ENCODE measurements at regions not wholly inside any gene's neighbourhood (a gene's known extent, or its start where the extent isn't known, plus 50 kb on each side); places are given as distances from the start of the nearest gene placed in this dataset.

DNA sequence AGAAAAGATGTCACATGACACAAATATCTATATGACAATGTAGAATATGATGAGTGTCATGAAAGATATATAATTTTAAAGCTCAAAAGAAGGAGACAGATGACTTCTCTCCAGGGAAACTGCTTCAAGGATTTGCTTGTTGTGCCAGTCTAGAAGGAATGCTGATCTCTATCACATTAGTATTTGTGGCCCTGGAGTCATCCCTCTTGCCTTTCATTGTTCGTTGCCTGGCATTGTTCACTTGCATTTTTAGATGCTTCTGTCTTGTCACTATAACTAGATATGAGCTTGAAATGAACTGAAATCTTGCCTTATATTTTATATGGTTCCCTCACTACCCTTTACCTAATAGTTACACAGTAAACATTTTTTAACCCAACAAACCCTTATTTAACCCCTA, 207.5 kb downstream of the ZNF608 start:
- POLR2A ChIA-PET = no interaction called here
- in situ Hi-C loops (cut with HindIII; ENCODE audit: extremely low pct_ligation_motif_present, low pct_unique_long_range_greater_than_20kb) = no loop called here

More for the DNA sequence above, 207.5 kb downstream of the ZNF608 start:
- 5% methylated on average over 1 of the region's 1 CpG for WGBS (ENCODE audit: low lambda C conversion rate)
- intact Hi-C loops (cut with micrococcal nuclease; ENCODE audit: unreplicated experiment) = no loop called here
- ATAC-seq (no peak), DNase-seq (ENCODE audit: low spot score) (no peak), FAIRE-seq (no peak)
- CTCF ChIA-PET (ENCODE audit: low intra/inter-chr PET ratio, low total read pairs) = no interaction called here
- no peaks in the 10 kb centered on the region for H3K36me3 ChIP-seq (replicated peaks in 1 of 2; ENCODE audit: control insufficient read depth in 1 of 2, insufficient read depth in 2 of 2, low read length in 2 of 2)
- no peaks in the 10 kb centered on the region for H3K79me2 ChIP-seq (ENCODE audit: insufficient read depth, low read length)
- no peaks in the 10 kb centered on the region for H4K20me1 ChIP-seq (ENCODE audit: insufficient read depth, low read length)
- no peak overlapping the region for H3K4me3 ChIP-seq (replicated peaks in 1 of 3; ENCODE audit: insufficient read depth in 1 of 3, low read depth in 2 of 3, low read length in 3 of 3)
- H2AFZ ChIP-seq (ENCODE audit: low read length) = no peak overlapping the region
- TF ChIP-seq, protein P1, sequence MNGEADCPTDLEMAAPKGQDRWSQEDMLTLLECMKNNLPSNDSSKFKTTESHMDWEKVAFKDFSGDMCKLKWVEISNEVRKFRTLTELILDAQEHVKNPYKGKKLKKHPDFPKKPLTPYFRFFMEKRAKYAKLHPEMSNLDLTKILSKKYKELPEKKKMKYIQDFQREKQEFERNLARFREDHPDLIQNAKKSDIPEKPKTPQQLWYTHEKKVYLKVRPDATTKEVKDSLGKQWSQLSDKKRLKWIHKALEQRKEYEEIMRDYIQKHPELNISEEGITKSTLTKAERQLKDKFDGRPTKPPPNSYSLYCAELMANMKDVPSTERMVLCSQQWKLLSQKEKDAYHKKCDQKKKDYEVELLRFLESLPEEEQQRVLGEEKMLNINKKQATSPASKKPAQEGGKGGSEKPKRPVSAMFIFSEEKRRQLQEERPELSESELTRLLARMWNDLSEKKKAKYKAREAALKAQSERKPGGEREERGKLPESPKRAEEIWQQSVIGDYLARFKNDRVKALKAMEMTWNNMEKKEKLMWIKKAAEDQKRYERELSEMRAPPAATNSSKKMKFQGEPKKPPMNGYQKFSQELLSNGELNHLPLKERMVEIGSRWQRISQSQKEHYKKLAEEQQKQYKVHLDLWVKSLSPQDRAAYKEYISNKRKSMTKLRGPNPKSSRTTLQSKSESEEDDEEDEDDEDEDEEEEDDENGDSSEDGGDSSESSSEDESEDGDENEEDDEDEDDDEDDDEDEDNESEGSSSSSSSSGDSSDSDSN (CRISPR knock-in tag; IDR thresholded peaks at IDR 0.05) = no peak
- TF ChIP-seq, protein P2, sequence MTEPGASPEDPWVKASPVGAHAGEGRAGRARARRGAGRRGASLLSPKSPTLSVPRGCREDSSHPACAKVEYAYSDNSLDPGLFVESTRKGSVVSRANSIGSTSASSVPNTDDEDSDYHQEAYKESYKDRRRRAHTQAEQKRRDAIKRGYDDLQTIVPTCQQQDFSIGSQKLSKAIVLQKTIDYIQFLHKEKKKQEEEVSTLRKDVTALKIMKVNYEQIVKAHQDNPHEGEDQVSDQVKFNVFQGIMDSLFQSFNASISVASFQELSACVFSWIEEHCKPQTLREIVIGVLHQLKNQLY (CRISPR knock-in tag; IDR thresholded peaks at IDR 0.05) = no peak
- TF ChIP-seq, protein P3, sequence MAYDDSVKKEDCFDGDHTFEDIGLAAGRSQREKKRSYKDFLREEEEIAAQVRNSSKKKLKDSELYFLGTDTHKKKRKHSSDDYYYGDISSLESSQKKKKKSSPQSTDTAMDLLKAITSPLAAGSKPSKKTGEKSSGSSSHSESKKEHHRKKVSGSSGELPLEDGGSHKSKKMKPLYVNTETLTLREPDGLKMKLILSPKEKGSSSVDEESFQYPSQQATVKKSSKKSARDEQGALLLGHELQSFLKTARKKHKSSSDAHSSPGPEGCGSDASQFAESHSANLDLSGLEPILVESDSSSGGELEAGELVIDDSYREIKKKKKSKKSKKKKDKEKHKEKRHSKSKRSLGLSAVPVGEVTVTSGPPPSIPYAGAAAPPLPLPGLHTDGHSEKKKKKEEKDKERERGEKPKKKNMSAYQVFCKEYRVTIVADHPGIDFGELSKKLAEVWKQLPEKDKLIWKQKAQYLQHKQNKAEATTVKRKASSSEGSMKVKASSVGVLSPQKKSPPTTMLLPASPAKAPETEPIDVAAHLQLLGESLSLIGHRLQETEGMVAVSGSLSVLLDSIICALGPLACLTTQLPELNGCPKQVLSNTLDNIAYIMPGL (CRISPR knock-in tag; IDR thresholded peaks at IDR 0.05; ENCODE audit: borderline replicate concordance in 1 of 2, low read depth in 1 of 2) = no peak
- TF ChIP-seq EEA1 (CRISPR knock-in tag; IDR thresholded peaks at IDR 0.05; ENCODE audit: borderline replicate concordance) = no peak
- TF ChIP-seq ZNF510 (CRISPR knock-in tag; IDR thresholded peaks at IDR 0.05; ENCODE audit: low read depth) = no peak
- no peak for TF ChIP-seq ZNF660 (CRISPR knock-in tag; IDR thresholded peaks at IDR 0.05; ENCODE audit: borderline replicate concordance, low read depth)
- TF ChIP-seq, protein P4, sequence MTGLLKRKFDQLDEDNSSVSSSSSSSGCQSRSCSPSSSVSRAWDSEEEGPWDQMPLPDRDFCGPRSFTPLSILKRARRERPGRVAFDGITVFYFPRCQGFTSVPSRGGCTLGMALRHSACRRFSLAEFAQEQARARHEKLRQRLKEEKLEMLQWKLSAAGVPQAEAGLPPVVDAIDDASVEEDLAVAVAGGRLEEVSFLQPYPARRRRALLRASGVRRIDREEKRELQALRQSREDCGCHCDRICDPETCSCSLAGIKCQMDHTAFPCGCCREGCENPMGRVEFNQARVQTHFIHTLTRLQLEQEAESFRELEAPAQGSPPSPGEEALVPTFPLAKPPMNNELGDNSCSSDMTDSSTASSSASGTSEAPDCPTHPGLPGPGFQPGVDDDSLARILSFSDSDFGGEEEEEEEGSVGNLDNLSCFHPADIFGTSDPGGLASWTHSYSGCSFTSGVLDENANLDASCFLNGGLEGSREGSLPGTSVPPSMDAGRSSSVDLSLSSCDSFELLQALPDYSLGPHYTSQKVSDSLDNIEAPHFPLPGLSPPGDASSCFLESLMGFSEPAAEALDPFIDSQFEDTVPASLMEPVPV (CRISPR knock-in tag; IDR thresholded peaks at IDR 0.05) = no peak
- no peak for TF ChIP-seq SETDB1 (CRISPR knock-in tag; IDR thresholded peaks at IDR 0.05; ENCODE audit: borderline replicate concordance)
- TF ChIP-seq ZNF672 (CRISPR knock-in tag; IDR thresholded peaks at IDR 0.05) = no peak
- TF ChIP-seq SRSF1 (optimal IDR thresholded peaks at IDR 0.05; ENCODE audit: low read depth, low read length) = no peak
- no peak for TF ChIP-seq MBNL3 (CRISPR knock-in tag; conservative IDR thresholded peaks at IDR 0.05)
- TF ChIP-seq ARNT2 (CRISPR knock-in tag; IDR thresholded peaks at IDR 0.05; ENCODE audit: low read depth) = no peak
- no peak for TF ChIP-seq ZNF567 (CRISPR knock-in tag; IDR thresholded peaks at IDR 0.05; ENCODE audit: borderline replicate concordance)
- TF ChIP-seq ZBTB21 (CRISPR knock-in tag; IDR thresholded peaks at IDR 0.05) = no peak
- no peak for TF ChIP-seq ZNF383 (CRISPR knock-in tag; IDR thresholded peaks at IDR 0.05; ENCODE audit: borderline replicate concordance)
- no peak overlapping the region for H3K27ac ChIP-seq (ENCODE audit: extremely low read length, insufficient read depth, low read length)
- no peak overlapping the region for H3K4me2 ChIP-seq (ENCODE audit: low read depth, low read length)
- no peak overlapping the region for H3K9ac ChIP-seq (ENCODE audit: insufficient read depth, low read depth, low read length)
- H3K4me1 ChIP-seq (ENCODE audit: insufficient read depth, low read length) = peaks cover 29% of the 10 kb centered on the region
- H3K27me3 ChIP-seq (ENCODE audit: control insufficient read depth in 1 of 2, insufficient read depth in 2 of 2, low read length in 2 of 2) = no peaks in the 10 kb centered on the region
- no TSS peak for BruUV-seq (replicated peaks)
- H3K9me3 ChIP-seq (ENCODE audit: low read length) = no peaks in the 10 kb centered on the region
